ENCODE measurements at regions not wholly inside any gene's neighbourhood (a gene's known extent, or its start where the extent isn't known, plus 50 kb on each side); places are given as distances from the start of the nearest gene placed in this dataset.

DNA sequence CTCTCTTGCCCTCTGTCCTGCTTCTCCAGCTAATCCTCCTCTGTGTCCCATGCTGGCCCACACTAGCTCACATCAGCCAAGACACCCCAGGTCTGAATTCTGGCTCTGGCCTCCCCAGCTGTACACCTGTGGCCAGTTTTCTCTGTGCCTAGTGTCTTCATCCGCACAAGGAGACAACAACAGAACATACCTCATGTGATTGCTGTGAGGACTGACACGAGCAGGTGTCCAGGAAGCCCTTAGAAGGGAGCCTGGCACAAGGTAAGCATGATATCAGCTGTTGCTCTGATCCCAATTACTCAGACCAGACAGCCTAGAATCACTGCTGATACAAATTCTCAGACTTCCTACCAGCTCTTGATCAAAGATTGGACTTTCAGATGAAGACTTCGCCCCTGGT is 71.2 kb upstream of the GJB5 start:
- H3K27ac ChIP-seq (ENCODE audit: low read depth, low read length, poor library complexity, severe bottlenecking) = no peak overlapping the region
- H4K20me1 ChIP-seq (ENCODE audit: insufficient read depth, low read length) = no peaks in the 10 kb centered on the region
- H3K36me3 ChIP-seq (ENCODE audit: insufficient read depth, low read length) = no peaks in the 10 kb centered on the region
- H2AFZ ChIP-seq (ENCODE audit: low read length) = no peak overlapping the region
- H3K9ac ChIP-seq (ENCODE audit: low read length) = no peak overlapping the region
- H3F3A ChIP-seq (ENCODE audit: insufficient read depth, low read length) = no peaks in the 10 kb centered on the region
- no peaks in the 10 kb centered on the region for H3K9me2 ChIP-seq (ENCODE audit: low read depth, low read length)
- H3K9me3 ChIP-seq (ENCODE audit: low read length) = no peaks in the 10 kb centered on the region
- TF ChIP-seq, protein P1, sequence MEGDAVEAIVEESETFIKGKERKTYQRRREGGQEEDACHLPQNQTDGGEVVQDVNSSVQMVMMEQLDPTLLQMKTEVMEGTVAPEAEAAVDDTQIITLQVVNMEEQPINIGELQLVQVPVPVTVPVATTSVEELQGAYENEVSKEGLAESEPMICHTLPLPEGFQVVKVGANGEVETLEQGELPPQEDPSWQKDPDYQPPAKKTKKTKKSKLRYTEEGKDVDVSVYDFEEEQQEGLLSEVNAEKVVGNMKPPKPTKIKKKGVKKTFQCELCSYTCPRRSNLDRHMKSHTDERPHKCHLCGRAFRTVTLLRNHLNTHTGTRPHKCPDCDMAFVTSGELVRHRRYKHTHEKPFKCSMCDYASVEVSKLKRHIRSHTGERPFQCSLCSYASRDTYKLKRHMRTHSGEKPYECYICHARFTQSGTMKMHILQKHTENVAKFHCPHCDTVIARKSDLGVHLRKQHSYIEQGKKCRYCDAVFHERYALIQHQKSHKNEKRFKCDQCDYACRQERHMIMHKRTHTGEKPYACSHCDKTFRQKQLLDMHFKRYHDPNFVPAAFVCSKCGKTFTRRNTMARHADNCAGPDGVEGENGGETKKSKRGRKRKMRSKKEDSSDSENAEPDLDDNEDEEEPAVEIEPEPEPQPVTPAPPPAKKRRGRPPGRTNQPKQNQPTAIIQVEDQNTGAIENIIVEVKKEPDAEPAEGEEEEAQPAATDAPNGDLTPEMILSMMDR (IDR thresholded peaks at IDR 0.05; ENCODE audit: low read length) = no peak
- no peak for TF ChIP-seq EZH2 (IDR thresholded peaks at IDR 0.05; ENCODE audit: borderline replicate concordance, low read length)
- no peak overlapping the region for H3K4me3 ChIP-seq (ENCODE audit: low read depth, low read length, poor library complexity, severe bottlenecking)
- no peak overlapping the region for H3K4me2 ChIP-seq (ENCODE audit: low read length)
- H3K4me1 ChIP-seq (ENCODE audit: insufficient read depth, low read length, severe bottlenecking) = no peaks in the 10 kb centered on the region
- no peaks in the 10 kb centered on the region for H3K79me2 ChIP-seq (ENCODE audit: insufficient read depth, low read length)
- H3K27me3 ChIP-seq (ENCODE audit: insufficient read depth, low read length) = no peaks in the 10 kb centered on the region

DNA sequence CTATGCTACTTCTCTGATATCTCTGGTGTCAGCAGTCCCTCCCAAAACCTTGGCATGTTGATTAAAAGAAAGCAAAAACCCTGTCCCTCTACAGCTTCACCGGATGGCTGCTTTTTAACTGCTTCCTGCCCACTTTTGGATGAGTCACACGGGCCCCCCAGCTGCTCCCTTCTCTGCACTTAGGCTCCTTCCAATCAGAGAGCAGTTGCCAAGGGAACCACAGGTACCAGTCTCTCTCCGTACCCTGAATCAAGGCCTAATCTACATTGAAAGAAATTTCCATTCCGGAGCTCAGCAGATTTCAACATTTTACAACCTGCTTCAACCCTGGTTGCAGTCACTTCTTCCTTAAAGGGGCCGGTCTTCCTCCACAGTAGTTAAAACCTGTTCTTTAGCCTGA is 70.6 kb upstream of the GJB5 start:
- Histone ChIP-seq H4K20me1 (ENCODE audit: insufficient read depth, low read length) (no peaks in the 10 kb centered on the region), H3K79me2 (ENCODE audit: insufficient read depth, low read length) (no peaks in the 10 kb centered on the region), H3K4me2 (ENCODE audit: low read length) (no peak overlapping the region), H3K9ac (ENCODE audit: low read length) (no peak overlapping the region), H3K4me3 (ENCODE audit: low read depth, low read length, poor library complexity, severe bottlenecking) (no peak overlapping the region), H3K9me3 (ENCODE audit: low read length) (no peaks in the 10 kb centered on the region), H3K27ac (ENCODE audit: low read depth, low read length, poor library complexity, severe bottlenecking) (no peak overlapping the region), H3K4me1 (ENCODE audit: insufficient read depth, low read length, severe bottlenecking) (no peaks in the 10 kb centered on the region), H3K27me3 (ENCODE audit: insufficient read depth, low read length) (no peaks in the 10 kb centered on the region), H3K9me2 (ENCODE audit: low read depth, low read length) (no peaks in the 10 kb centered on the region), H3K36me3 (ENCODE audit: insufficient read depth, low read length) (no peaks in the 10 kb centered on the region), H2AFZ (ENCODE audit: low read length) (no peak overlapping the region), H3F3A (ENCODE audit: insufficient read depth, low read length) (no peaks in the 10 kb centered on the region)
- no peak for TF ChIP-seq EZH2 (IDR thresholded peaks at IDR 0.05; ENCODE audit: borderline replicate concordance, low read length)
- TF ChIP-seq, protein P1 (IDR thresholded peaks at IDR 0.05; ENCODE audit: low read length) = no peak

DNA sequence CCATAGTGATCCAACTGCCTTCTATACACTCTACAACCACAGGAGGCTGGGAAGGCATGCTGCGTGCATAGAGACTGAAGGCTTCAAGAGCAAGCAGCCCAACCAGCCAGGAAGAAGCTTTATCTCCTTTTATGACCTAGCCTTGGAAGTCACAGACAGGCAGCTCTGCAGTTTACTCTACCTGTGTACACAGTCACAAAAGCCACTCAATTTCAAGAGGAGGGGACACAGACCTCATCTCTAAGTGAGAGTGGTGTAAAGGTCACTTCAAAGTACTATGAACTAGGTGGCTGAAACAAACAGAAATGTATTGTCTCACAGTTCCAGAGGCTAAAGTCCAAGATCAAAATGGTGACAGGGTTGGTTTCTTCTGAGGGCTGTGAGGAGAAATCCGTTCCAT is 69.6 kb upstream of the GJB5 start:
- Histone ChIP-seq H3K36me3 (ENCODE audit: insufficient read depth, low read length) (no peaks in the 10 kb centered on the region), H2AFZ (ENCODE audit: low read length) (no peak overlapping the region), H3K9me2 (ENCODE audit: low read depth, low read length) (no peaks in the 10 kb centered on the region), H3K79me2 (ENCODE audit: insufficient read depth, low read length) (no peaks in the 10 kb centered on the region), H3K4me1 (ENCODE audit: insufficient read depth, low read length, severe bottlenecking) (no peaks in the 10 kb centered on the region), H3K4me2 (ENCODE audit: low read length) (no peak overlapping the region), H3K27ac (ENCODE audit: low read depth, low read length, poor library complexity, severe bottlenecking) (no peak overlapping the region), H3F3A (ENCODE audit: insufficient read depth, low read length) (no peaks in the 10 kb centered on the region), H3K9me3 (ENCODE audit: low read length) (no peaks in the 10 kb centered on the region), H4K20me1 (ENCODE audit: insufficient read depth, low read length) (no peaks in the 10 kb centered on the region), H3K4me3 (ENCODE audit: low read depth, low read length, poor library complexity, severe bottlenecking) (no peak overlapping the region), H3K9ac (ENCODE audit: low read length) (no peak overlapping the region), H3K27me3 (ENCODE audit: insufficient read depth, low read length) (no peaks in the 10 kb centered on the region)
- TF ChIP-seq, protein P1 (IDR thresholded peaks at IDR 0.05; ENCODE audit: low read length) = no peak
- no peak for TF ChIP-seq EZH2 (IDR thresholded peaks at IDR 0.05; ENCODE audit: borderline replicate concordance, low read length)
